ENCODE measurements at regions not wholly inside any gene's neighbourhood (a gene's known extent, or its start where the extent isn't known, plus 50 kb on each side); places are given as distances from the start of the nearest gene placed in this dataset.

GRCh38 chr10:4427532-4427931, 398.5 kb upstream of the AKR1E2 start:
- TF ChIP-seq POLR2A (IDR thresholded peaks at IDR 0.05; ENCODE audit: low read depth, low read length): no peak
- no peak for TF ChIP-seq TAF1 (IDR thresholded peaks at IDR 0.05; ENCODE audit: borderline replicate concordance, low read depth, low read length)
- TF ChIP-seq POLR2AphosphoS5 (IDR thresholded peaks at IDR 0.05; ENCODE audit: low read depth, low read length): no peak

Measured in GM12892 (cell line).